GM18870 (cell line): ENCODE measurements at regions not wholly inside any gene's neighbourhood (a gene's known extent, or its start where the extent isn't known, plus 50 kb on each side); places are given as distances from the start of the nearest gene placed in this dataset.

Experiments
- ATAC-seq: cut with Tn5 transposase; IDR thresholded peaks from one replicate; pipeline ENCODE4 v1.9.1; 2021; ENCODE audit warnings: moderate library complexity; ENCODE audit not compliant: unreplicated experiment

DNA sequence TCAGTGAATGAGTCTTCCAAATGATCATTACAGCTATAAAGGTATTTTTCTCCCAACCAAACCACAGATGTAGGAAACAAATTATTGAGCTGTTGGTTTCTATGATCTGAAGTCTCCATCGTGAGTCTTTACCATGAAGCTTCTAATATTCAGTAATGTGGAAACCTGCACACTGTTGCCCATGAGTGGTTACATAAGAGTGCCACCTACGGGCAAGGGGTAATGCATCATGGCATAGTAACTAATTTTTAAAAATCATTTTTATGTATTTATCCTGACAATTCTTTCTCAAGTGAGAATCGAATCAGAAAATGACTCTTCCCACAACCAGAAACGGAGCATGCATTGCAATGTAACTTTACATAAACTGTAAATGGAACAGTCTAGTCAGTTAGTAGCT is 282.5 kb upstream of the SMARCA2 start:
- ATAC-seq = no peak

DNA sequence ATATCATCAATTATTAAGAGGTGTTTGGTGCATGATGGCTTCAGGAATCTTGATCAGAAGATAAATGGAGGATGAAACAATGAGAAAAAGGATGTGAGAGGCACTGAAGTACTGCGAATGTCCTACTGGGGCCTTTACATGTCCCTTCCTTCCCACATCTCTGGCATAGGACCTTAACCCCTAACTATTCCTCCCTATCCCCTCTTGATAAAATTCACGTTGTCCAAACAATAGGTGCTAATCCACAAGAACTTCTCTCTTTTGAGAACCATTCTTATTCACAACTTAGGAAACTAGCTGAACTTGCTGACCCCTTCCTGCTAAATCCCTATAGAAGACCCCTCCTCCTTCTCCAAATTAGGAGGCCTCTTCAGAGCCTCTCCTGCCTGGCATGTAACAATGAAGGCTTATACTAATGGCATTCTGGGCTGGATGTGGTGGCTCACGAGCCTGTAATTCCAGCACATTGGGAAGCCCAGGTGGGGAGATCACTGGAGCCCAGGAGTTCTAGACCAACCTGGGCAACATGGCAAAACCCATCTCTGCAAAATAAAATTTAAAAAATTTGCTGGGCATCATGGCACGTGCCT is 276.5 kb upstream of the SMARCA2 start:
- no peak for ATAC-seq

DNA sequence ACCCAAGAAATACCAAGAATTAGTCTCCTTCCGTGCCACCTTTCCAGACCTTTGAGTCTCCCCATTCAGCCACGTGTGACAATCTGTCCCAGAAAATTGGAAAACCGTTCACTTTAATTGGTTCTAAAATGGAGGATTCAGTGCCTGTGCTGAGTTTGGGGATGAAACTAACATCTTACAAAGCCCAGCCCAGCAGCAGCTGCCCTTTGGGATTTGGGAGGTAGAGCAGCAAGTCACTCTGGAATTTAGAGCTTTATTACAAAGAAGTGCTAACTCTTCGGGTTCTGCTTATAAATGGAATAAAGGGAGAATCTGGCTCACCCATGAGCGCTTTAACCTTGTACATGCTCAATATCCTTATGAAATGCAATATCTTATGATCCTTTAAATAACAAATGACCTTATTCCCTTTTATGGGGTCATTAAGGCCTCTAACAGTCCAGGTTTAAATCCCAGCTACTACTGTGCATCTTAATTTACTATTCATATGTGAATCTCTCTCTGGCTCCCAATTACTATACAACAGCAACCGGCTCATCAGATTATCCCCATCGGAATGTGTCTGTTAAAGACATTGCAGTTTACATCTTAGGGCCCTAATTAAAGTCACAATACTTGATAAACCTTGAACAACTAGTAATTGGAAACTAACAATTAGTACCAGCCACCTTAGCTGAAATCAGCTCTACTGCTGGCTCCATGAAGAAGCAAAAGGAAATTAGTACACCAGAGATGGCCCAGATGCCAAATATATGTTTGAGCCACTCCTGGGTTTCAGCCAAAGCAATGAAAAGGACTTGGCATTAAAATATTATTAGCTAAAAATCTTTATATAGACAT is 271.8 kb upstream of the SMARCA2 start:
- ATAC-seq = no peak

DNA sequence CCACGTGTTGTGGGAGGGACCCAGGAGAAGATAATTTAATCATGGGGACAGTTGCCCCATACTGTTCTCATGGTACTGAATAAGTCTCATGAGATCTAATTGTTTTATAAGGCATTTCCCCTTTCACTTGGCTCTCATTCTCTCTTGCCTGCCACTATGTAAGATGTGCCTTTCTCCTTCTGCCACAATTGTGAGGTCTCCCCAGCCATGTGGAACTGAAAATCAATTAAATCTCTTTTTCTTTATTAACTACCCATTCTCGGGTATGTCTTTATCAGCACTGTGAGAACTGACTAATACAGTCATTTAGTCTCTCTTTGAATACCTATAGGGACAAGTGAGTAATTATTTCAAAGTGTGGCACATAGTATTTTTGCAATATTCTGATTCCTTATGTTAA is 269.2 kb upstream of the SMARCA2 start:
- no peak for ATAC-seq

DNA sequence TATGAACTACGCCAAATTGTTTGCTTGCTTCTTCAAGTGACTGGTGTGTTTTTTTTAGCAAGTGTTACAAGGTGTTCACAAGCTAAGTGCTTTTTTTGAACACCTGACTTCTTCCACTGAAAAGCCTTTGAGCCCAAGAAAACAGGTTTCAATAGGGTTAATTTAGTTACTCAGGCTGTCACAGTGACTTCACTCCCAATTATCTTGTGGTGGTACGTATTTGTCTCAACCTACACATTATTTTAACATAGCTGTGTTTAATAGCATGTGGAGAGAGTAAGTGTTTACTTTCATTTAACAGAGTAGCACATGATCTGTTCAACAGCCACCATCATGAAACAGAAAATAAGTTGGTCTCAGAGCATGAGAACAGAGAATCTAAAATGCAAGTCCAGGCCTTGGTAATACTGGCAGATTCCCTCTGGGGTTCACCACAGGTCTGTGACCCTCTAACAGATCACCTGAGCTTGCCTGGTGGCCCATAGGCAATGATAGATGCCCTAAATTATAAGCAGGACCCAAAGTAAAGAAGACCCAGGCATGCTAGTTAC is 267.7 kb upstream of the SMARCA2 start:
- ATAC-seq = no peak

DNA sequence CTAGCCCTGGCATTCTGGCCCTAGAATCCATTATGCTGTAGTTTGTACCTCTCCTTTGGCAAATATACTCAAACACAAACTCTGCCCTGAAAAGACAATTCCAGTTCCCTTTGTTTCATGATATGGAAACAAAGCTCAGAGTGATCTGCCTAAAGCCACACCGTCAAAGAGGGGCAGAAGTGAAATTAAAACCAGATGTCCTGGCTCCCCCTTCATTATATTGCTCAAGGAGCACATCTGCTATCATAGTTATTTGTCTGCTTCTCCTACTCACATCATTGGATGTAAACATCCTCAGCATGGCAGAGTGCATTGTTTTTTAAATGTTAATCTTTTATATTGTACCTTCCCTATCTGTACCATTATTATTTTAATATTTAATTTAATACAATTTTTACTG is 266.7 kb upstream of the SMARCA2 start:
- no peak for ATAC-seq

DNA sequence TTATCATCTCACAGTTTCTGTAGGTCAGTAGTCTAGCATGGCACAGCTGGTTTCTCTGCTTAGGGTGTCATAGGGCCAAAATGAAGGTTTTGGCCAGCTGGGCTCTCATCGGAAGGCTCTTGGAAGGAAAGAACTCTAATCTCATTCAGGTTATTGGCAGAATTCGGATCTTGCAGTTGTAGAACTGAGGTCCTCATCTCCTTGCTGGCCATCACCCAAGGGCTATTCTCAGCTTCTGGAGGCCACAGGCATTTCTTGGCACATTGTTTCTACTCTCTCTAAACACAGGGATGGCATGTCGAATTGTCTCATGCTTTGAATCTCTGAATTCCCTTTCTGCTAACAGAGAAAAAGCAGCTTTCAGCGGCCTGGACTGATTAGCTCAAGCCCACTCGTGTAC is 258.0 kb upstream of the SMARCA2 start:
- no peak for ATAC-seq

DNA sequence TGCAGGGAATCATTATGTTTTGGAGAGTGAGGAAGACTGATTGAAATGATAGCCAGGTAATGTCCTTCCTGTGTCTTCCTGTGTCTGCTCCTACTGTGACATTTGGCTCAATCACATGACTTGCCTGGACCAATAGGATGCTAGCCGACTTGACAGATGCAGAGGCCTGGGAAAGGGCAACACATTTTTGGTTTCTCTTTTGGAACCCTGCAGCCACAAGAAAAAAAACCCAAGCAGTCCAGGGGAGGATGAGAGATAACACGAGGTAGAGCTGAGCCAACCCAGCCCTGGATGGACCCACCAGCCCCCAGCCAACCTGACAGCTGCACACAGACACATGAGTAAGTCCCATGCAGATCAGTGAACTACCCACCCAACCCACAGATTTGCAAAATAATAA is 256.1 kb upstream of the SMARCA2 start:
- ATAC-seq = peak; percentile 73

DNA sequence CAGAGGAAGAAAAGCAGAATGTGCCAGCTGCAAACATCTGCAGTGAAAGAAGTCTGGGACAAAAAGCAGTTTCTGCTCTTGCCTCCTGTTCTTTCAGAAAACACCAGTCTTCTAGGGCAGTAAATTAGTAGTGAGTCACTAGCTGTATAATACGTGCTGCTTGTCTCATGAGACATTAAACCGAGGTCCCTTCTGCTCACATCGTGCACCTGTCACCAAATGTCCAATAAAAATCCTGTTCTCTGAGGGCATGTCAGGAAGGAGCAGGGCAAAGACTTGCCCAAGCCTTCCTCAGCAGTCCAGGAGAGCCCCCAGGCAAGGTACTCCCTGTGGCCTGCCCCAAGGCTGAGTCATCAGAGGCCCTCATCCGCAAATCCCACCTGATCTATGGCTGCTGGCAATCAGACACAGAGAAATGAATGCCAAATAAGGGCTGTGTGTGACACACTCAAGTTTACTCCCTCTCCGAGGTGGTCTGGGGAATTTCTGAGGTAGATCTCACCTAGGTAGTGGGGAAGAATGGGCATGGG is 255.3 kb upstream of the SMARCA2 start:
- no peak for ATAC-seq

DNA sequence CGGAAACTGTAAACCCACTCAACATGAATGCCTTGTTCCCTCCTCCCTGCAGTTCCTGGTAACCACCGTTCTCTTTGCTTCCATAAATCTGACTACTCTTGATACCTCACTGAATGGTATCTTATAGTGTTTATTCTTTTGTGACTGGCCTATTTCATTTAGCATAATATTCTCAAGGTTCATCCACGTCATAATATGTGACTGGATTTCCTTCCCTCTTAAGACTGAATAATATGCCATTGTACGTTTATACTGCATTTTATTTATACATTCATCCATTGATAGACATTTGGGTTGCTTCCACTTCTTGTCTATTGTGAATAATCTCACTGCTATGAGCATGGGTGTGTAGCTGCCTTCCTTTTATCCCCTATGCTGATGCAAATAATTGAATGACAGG is 253.3 kb upstream of the SMARCA2 start:
- no peak for ATAC-seq

DNA sequence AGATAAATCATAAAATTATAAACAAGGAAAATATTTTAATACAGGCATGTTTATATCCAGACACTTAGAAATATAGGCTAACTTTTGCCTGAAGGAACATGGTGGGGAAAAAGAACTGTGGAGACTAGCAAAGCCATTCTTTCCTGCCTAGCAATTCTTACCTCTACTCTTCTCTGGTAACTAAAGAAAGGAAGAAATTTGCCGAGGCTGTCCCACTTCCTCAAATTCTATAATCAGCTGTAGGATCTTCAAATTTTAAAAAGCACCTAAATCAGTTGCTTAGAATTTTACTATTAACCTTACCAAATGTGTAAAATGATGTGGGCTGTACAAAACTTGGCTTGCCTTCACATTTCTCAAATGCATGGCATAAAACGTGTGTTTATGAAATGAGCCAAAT is 249.1 kb upstream of the SMARCA2 start:
- ATAC-seq = no peak

DNA sequence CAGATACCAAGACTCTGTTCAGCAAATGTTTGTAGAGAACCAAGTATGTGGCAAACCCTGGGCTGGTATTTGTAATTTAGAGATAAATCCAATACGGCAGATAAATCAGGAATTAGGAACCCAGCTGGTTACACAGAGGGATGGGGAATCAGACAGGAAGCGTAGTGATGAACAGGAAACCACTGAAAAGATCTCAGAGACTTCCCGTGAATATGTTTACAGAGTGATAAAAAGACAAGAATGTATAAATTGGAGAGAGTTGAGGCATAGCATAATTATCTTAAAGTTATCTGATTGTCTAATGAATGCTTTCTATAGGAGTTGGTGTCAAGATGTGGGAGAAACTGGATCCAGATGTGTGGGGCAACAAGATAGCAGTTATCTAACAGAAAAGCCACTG is 246.6 kb upstream of the SMARCA2 start:
- ATAC-seq = no peak

DNA sequence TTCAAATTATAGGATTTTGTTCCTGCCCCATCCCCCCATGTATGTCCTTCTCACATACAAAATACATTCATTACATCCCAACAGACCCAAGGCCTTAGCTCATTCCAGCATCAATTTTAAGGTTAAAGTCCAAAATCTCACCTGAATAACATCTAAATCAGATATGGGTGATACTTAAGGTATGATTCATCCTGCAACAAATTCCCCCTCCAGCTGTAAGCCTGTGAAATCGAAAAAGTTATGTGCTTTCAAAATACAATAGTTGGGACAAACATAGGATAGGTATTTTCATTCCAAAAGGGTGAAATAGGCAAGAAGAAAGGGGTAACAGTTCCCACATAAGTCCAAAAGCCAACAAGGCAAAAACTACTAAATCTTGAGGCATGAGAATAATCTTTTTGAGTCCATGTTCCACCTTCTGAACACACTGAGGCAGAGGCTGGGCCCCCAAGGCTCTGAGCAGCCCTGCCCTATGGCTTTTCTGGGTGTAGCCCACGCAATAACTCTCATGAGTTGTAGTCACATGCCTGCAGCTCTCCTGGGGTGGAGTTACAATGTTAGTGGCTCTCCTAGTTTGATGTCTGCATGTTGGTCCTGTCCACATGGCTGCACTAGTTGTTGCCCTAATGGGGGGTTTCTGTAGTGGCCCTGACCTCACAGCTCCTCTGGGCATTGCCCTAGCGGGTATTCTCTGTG is 243.9 kb upstream of the SMARCA2 start:
- ATAC-seq = no peak

DNA sequence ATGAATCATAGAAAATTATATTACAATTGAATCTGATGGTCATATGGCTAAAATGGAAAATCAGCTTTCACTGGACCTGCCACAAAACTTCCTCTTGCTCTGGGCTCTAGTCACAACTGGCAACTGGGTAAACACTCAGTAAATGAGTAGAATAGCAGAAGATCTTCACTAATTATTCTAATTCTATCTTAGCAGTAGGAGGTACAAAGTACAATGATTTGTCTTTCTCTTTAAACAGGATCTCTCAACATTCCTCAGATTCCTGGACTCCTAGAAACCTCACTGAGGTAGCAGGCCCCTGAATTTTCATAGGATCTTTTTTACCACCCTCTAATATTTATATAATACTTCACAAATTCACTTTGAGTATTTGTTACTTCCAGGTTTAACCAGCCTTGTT is 239.9 kb upstream of the SMARCA2 start:
- ATAC-seq = no peak

DNA sequence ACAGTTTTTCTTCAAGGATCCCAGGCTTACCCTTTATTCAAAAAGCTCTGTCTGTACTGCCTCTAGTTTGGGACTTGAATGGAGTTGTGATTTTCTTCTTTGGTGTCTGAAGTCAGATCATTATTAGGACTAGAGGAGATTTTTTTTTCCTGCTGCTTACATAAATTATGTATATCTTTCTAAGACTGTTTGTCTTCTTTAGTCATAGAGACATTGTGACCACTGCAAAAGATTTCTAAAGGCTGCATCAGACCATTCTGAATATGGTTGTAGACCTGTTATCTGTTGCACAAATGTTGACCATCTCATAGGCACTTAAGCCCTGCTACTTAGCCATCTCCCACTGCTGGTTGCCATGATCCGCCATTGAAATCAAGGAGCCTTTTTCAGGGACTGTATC is 238.5 kb upstream of the SMARCA2 start:
- ATAC-seq = no peak

DNA sequence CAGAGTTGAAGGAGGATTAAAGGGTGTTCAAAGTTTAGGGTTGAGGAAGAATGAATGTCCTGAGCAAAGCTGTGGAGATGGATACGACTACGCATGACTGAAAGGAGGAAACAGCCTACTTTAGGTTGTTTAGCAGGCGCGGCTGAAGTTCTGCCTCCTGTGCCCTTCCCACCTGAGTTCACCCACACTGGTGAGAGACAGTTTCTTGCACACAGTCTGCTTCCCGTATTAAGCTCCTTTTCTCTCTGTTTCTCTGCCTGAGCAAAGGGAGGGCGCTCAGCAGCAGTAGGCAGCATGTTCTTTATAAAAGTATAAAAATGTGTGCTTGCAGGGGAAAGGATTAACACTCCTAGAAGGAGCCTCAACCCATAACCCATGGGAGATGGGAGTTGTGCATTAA is 224.0 kb upstream of the SMARCA2 start:
- no peak for ATAC-seq

DNA sequence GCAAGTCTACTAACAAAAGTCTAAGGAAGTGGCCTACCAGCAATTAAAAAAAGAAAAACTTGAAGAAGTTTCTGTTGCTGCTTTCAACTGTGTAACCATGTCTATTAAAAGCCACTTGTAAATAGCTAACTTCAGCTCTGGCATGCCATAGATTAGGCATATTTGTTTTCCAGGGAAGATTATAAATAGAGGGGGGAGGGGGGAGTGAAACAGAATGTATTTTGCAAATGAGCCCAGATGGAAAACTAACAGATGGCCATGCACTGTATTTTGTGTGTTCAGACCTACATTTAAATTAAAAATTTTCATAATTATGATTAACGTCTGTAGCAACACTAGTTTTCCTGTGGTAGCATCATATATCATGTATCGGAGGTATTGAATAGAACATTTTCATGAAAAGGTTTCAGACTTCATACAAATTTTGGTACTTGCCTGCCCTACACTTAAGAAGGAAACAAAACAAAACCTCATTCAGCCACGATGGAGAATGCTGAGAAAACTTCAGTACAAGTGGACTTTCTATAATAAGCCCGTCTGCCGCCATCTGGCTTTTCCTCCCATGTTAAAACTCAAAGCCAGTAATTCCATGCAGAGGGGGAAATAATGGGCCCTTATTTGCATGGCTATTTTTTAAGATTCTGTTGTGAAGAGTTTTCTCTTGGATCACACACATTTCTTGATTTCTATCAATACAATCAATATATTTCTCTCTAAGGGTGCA is 220.4 kb upstream of the SMARCA2 start:
- ATAC-seq = no peak

DNA sequence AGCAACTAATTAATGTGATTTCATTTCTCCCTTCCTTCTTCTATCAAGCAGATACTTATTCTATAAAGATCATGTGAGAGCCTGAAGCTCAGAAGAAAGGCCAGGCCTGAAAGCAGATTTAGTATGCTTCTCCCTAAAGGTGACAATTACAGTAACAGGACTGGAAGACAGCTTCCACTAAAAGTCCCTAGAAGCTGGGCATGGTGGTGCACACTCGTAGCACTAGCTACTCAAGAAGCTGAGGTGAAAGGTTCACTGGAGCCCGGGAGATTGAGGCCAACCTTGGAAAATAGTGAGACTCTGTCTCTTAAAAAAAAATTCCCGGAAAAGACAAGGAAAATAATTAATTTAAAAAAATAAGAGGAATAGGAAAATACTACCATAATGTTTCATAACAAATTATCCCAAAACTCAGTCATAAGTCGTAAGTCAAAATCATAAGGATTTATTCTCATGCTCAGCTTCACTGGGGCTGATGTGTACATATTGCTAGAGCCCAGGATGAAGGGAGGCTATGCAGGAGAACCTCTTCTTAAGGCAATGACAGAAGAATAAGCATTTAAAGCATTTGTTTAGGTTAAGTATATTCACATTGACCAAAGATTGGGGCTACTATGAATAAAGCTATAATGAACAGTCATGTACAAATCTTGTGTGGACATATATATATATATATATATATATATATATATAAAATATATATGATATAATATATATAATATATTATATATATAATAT is 210.8 kb upstream of the SMARCA2 start:
- ATAC-seq = no peak

DNA sequence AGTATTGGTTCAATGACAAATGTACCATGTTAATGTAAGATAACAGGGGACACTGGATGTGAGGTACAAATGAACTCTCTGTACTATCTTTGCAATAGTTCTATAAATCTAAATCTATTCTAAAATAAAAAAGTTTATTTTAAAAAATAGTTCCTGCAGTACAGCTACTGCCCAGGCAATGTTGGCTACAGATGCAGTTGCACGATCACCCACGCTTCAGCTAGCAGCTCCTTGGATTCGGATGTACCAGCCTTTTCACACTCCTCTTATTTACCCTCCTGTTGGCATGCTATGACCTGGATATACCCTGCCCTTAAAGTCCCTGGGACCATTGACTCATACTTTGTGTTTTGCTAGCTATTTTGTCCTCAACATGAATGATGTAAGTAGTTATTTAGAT is 185.4 kb upstream of the SMARCA2 start:
- no peak for ATAC-seq

DNA sequence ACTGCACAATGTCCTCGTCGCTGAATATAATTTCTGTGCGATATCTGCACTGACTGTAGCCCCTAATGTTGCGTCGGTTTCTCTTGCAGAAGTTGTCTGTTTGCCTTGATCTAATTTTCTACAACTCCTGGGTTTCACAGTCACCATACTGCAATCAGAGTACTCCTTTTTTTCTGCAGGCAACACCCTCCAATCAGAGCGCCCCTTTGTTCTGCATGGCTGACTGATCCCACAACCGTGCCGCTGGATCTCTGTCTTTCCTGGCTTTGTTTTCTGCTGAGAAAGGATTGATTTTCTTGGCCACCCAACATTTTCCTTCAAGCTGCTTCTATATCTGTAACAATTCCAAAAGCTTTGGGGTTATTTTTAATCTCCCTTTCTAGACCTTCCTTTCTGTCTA is 182.2 kb upstream of the SMARCA2 start:
- no peak for ATAC-seq
